ENCODE measurements at regions not wholly inside any gene's neighbourhood (a gene's known extent, or its start where the extent isn't known, plus 50 kb on each side); places are given as distances from the start of the nearest gene placed in this dataset.
"Not testable (repeated sequence)": the region's sequence is repeated elsewhere in the genome, so short reads cannot be mapped to it uniquely, and the experiment has no call there.

DNA sequence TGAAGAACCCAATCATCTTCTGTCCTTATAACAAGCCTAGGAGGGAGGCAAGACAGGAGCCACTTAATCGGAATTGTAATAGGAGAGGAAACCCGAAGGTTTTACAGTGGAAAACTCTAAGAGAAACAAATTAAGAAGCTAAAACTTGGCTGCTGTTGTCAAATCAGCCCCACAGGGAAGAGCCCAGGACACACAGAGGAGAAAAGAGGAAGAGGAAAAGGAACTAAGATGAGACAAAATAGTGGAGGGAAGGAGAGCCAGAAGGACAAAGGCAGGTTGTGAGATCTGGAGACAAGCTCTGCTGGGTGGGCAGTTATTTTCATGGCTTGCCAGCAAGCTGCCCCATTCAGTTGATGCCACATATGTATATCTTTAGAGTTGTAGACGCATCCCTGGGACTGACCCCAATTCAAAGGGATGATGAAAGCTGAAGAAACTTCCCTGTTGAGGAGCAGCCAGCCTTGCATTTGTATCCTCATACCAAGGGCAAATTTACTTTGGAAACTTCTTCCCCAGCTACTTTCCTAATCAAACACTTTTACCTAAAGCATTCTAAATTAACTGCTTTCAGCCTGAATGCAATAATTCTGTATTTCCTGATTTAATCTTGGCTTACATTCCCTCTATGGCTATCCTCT, 499.8 kb upstream of the MEIS1 start:
- H3K4me3 ChIP-seq (replicated peaks; ENCODE audit: low read depth, low read length): no peak overlapping the region
- DNase-seq (ENCODE audit: extremely low read depth, low read depth): no peak
- TF ChIP-seq, protein P1, sequence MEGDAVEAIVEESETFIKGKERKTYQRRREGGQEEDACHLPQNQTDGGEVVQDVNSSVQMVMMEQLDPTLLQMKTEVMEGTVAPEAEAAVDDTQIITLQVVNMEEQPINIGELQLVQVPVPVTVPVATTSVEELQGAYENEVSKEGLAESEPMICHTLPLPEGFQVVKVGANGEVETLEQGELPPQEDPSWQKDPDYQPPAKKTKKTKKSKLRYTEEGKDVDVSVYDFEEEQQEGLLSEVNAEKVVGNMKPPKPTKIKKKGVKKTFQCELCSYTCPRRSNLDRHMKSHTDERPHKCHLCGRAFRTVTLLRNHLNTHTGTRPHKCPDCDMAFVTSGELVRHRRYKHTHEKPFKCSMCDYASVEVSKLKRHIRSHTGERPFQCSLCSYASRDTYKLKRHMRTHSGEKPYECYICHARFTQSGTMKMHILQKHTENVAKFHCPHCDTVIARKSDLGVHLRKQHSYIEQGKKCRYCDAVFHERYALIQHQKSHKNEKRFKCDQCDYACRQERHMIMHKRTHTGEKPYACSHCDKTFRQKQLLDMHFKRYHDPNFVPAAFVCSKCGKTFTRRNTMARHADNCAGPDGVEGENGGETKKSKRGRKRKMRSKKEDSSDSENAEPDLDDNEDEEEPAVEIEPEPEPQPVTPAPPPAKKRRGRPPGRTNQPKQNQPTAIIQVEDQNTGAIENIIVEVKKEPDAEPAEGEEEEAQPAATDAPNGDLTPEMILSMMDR (IDR thresholded peaks at IDR 0.05; ENCODE audit: low read depth, low read length, missing control alignments): no peak

DNA sequence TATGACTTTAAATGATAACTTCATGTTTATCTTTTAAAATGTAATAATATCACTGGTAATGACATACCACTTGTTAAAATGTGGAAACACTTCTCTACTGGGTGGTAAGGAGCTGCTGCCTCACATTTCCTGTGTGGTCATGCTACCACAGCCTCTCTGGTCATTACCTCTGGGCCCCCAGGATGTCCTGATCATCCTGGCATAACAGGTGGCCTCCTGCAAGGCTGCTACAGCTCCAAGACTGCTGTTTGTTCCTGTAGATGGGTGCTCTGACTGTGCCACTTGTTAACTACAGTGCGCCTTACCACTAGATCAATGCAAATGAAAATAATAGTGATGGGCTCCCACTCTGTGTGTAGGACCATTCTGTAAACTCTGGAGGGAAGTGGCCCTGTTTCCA, 500.2 kb upstream of the SPRED2 start:
- TF ChIP-seq, protein P1 (IDR thresholded peaks at IDR 0.05; ENCODE audit: low read depth, low read length, missing control alignments): no peak
- H3K4me3 ChIP-seq (replicated peaks; ENCODE audit: low read depth, low read length): no peak overlapping the region
- no peak for DNase-seq (ENCODE audit: extremely low read depth, low read depth)

GRCh38 chr2:65931056-65931455, 498.7 kb upstream of the SPRED2 start:
- TF ChIP-seq, protein P1 (IDR thresholded peaks at IDR 0.05; ENCODE audit: low read depth, low read length, missing control alignments): no peak
- DNase-seq (ENCODE audit: extremely low read depth, low read depth): no peak
- no peak overlapping the region for H3K4me3 ChIP-seq (replicated peaks; ENCODE audit: low read depth, low read length)

DNA sequence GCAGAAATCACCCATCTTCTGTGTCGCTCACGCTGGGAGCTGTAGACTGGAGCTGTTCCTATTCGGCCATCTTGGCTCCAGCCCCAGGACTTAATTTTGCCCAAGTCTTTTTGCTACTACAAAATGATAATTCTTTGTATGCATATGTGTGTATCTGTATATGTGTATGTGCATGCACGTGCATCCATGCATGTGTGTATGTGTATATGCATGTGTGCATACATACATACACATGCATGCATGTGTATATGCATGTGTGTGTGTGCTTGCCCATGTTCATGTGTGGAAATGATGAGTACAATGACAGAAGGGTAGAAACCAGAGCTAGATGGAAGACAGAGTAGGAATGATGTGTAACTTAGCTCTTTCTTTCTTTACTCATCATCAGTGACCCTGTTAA, 497.9 kb upstream of the SPRED2 start:
- TF ChIP-seq, protein P1 (IDR thresholded peaks at IDR 0.05; ENCODE audit: low read depth, low read length, missing control alignments): no peak
- no peak overlapping the region for H3K4me3 ChIP-seq (replicated peaks; ENCODE audit: low read depth, low read length)
- no peak for DNase-seq (ENCODE audit: extremely low read depth, low read depth)

DNA sequence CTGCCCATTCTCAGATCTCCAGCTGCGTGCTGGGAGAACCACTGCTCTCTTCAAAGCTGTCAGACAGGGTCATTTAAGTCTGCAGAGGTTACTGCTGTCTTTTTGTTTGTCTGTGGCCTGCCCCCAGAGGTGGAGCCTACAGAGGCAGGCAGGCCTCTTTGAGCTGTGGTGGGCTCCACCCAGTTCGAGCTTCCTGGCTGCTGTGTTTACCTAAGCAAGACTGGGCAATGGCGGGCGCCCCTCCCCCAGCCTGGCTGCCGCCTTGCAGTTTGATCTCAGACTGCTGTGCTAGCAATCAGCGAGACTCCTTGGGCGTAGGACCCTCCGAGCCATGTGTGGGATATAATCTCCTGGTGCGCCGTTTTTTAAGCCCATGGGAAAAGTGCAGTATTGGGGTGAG, 497.3 kb upstream of the SPRED2 start:
- DNase-seq (ENCODE audit: extremely low read depth, low read depth); H3K4me3 ChIP-seq (replicated peaks; ENCODE audit: low read depth, low read length): not testable (repeated sequence)

GRCh38 chr2:65922794-65923193, 490.4 kb upstream of the SPRED2 start:
- no peak for DNase-seq (ENCODE audit: extremely low read depth, low read depth)
- TF ChIP-seq, protein P1 (IDR thresholded peaks at IDR 0.05; ENCODE audit: low read depth, low read length, missing control alignments): no peak
- H3K4me3 ChIP-seq (replicated peaks; ENCODE audit: low read depth, low read length): no peak overlapping the region

DNA sequence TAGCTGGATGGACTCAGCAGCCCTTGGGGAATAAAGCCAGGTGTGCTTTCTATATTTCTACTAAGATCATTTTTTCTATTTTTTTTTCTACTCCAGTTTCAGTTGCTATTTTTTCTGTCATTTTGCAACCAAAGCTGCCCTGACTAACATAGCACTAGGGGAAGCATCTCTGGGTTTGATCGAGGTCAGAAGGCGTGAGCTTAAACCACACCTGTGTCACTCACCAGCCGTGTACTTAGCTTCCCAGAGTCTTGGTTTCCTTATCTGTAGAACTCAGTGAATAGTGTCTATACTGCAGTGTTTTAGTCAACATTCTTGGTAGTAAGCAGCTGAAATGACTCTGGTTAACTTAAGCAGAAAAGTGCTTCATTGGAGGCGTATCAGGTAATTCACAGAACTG, 489.6 kb upstream of the SPRED2 start:
- no peak overlapping the region for H3K4me3 ChIP-seq (replicated peaks; ENCODE audit: low read depth, low read length)
- no peak for DNase-seq (ENCODE audit: extremely low read depth, low read depth)
- TF ChIP-seq, protein P1 (IDR thresholded peaks at IDR 0.05; ENCODE audit: low read depth, low read length, missing control alignments): no peak

Measured in HFF-Myc (cell line).